A549 (cell line): ENCODE measurements at regions not wholly inside any gene's neighbourhood (a gene's known extent, or its start where the extent isn't known, plus 50 kb on each side); places are given as distances from the start of the nearest gene placed in this dataset.

Source experiments
- CHD4 ChIP-seq: fragments of 200-600 bp; sonication (generic); IDR thresholded peaks from 2 replicates; pipeline ENCODE4 v1.6.1; 2016; ENCODE audit warnings: antibody characterized with exemption, mild to moderate bottlenecking, borderline replicate concordance
- ELK1 ChIP-seq: fragments of 150-350 bp; IDR thresholded peaks from 2 replicates; pipeline ENCODE4 v1.6.1; 2014; ENCODE audit warnings: low read depth, mild to moderate bottlenecking, low read length
- HMGXB4 ChIP-seq: fragments of 250-450 bp; sonication (Bioruptor Pico); IDR thresholded peaks from 2 replicates; pipeline ENCODE4 v1.5.0; 2021; ENCODE audit warnings: mild to moderate bottlenecking, moderate library complexity, borderline replicate concordance
- MAFK ChIP-seq: fragments of 450-650 bp; IDR thresholded peaks from 2 replicates; pipeline ENCODE4 v1.6.1; 2014; ENCODE audit not compliant: partially characterized antibody
- POLR2A ChIP-seq: IDR thresholded peaks from 2 replicates; pipeline ENCODE4 v1.6.1; 2012; ENCODE audit warnings: mild to moderate bottlenecking, low read length
- RFX5 ChIP-seq: fragments of 450-650 bp; IDR thresholded peaks from 2 replicates; pipeline ENCODE4 v1.7.1; 2014; ENCODE audit warnings: antibody characterized with exemption, mild to moderate bottlenecking, moderate library complexity
- SMC3 ChIP-seq: fragments of >200 bp; sonication (Bioruptor Twin); formaldehyde crosslinking; IDR thresholded peaks from 3 replicates; pipeline ENCODE4 v1.6.1; 2018; ENCODE audit warnings: inconsistent platforms
- TP53 ChIP-seq: fragments of 250-450 bp; sonication (Bioruptor Pico); IDR thresholded peaks from 2 replicates; pipeline ENCODE4 v1.5.0; 2021; ENCODE audit warnings: mild to moderate bottlenecking, moderate library complexity
- ZNF302 ChIP-seq: fragments of 250-450 bp; sonication (Bioruptor Pico); IDR thresholded peaks from 2 replicates; pipeline ENCODE4 v1.9.0; 2021; ENCODE audit warnings: inconsistent platforms, mild to moderate bottlenecking, moderate library complexity
- TF ChIP-seq, protein P1 (sequence below): fragments of >200 bp; sonication (Bioruptor Twin); formaldehyde crosslinking; IDR thresholded peaks from 3 replicates; pipeline ENCODE4 v1.5.1; 2016

DNA sequence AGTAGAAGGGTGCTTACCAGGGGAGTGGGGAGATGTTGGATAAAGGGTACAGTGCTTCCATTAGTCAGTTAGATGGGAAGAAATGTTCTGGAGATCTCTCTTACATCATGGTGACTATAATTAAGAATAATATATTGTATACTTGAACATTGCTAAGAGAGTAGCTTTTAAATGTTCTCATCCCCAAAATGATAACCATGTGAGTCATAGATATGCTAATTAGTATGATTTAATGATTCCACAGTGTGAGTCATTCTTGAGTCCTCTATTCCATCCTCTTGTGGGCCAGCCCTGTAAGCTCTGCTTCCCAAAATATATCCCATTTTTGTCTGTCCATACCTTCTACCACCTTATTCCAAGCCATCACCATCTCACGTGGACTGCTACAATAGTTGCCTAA, 80.6 kb upstream of the CDH11 start:
- TF ChIP-seq, protein P1, sequence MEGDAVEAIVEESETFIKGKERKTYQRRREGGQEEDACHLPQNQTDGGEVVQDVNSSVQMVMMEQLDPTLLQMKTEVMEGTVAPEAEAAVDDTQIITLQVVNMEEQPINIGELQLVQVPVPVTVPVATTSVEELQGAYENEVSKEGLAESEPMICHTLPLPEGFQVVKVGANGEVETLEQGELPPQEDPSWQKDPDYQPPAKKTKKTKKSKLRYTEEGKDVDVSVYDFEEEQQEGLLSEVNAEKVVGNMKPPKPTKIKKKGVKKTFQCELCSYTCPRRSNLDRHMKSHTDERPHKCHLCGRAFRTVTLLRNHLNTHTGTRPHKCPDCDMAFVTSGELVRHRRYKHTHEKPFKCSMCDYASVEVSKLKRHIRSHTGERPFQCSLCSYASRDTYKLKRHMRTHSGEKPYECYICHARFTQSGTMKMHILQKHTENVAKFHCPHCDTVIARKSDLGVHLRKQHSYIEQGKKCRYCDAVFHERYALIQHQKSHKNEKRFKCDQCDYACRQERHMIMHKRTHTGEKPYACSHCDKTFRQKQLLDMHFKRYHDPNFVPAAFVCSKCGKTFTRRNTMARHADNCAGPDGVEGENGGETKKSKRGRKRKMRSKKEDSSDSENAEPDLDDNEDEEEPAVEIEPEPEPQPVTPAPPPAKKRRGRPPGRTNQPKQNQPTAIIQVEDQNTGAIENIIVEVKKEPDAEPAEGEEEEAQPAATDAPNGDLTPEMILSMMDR = no peak
- no peak for TF ChIP-seq ZNF302
- no peak for TF ChIP-seq POLR2A
- no peak for TF ChIP-seq SMC3
- no peak for TF ChIP-seq ELK1
- no peak for TF ChIP-seq TP53 (CRISPR knock-in tag)
- TF ChIP-seq CHD4 = no peak
- no peak for TF ChIP-seq HMGXB4 (CRISPR knock-in tag)
- TF ChIP-seq RFX5 = no peak
- TF ChIP-seq MAFK = no peak
